Epithelial cell of esophagus (primary cell): ENCODE measurements at regions not wholly inside any gene's neighbourhood (a gene's known extent, or its start where the extent isn't known, plus 50 kb on each side); places are given as distances from the start of the nearest gene placed in this dataset.

Experiments used
- DNase-seq: peaks from one replicate; pipeline ENCODE4 v3.0.0; 2010; ENCODE audit warnings: low read depth
- H3K4me3 ChIP-seq: 2 replicates; pipeline ENCODE4 v1.5.1; 2011; ENCODE audit warnings: mild to moderate bottlenecking, low read length, control low read depth
- TF ChIP-seq, protein P1 (sequence below): IDR thresholded peaks from 2 replicates; pipeline ENCODE4 v1.5.1; 2011; ENCODE audit warnings: low read depth, mild to moderate bottlenecking, low read length, control low read depth, inconsistent platforms; ENCODE audit not compliant: insufficient read depth; ENCODE audit errors: missing control alignments

DNA sequence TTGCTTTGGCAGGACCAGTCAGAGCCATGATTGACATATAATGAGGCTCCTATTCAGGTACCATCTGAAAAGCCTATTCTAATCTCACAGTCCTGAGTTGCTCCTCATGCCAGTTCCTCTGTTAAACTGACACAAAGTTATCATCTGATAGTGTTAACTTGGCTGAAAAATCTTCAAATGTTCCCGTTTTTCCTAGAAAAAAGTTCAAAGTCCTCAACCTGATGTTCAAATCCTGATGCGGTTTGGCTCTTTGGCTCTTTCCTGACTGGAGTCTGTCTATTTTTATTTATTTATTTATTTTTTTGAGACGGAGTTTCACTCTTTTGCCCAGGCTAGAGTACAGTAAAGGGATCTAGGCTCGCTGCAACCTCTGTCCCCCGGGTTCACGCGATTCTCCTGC lies 244.2 kb downstream of the ANKRD50 start:
- H3K4me3 ChIP-seq = no peak overlapping the region
- DNase-seq = no peak
- TF ChIP-seq, protein P1, sequence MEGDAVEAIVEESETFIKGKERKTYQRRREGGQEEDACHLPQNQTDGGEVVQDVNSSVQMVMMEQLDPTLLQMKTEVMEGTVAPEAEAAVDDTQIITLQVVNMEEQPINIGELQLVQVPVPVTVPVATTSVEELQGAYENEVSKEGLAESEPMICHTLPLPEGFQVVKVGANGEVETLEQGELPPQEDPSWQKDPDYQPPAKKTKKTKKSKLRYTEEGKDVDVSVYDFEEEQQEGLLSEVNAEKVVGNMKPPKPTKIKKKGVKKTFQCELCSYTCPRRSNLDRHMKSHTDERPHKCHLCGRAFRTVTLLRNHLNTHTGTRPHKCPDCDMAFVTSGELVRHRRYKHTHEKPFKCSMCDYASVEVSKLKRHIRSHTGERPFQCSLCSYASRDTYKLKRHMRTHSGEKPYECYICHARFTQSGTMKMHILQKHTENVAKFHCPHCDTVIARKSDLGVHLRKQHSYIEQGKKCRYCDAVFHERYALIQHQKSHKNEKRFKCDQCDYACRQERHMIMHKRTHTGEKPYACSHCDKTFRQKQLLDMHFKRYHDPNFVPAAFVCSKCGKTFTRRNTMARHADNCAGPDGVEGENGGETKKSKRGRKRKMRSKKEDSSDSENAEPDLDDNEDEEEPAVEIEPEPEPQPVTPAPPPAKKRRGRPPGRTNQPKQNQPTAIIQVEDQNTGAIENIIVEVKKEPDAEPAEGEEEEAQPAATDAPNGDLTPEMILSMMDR = no peak

DNA sequence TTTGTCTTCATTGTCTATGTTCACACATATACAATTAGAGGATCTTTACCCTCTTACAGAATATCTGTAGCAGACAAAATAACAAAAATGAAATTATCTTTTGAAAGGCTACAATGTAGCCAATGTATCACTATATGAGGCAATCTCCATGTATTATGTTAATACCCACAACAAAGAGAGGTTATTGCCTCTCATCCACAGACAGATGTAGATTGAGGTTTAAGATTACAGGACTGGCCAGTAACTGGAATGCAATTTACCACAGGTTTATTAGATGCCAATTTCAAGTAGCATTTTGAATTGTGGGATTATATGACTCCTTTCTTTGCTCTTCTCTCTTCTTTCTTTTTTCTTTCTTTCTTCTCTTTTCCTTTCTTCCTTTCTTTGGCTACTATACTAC lies 242.6 kb downstream of the ANKRD50 start:
- TF ChIP-seq, protein P1 = no peak
- no peak overlapping the region for H3K4me3 ChIP-seq
- no peak for DNase-seq

DNA sequence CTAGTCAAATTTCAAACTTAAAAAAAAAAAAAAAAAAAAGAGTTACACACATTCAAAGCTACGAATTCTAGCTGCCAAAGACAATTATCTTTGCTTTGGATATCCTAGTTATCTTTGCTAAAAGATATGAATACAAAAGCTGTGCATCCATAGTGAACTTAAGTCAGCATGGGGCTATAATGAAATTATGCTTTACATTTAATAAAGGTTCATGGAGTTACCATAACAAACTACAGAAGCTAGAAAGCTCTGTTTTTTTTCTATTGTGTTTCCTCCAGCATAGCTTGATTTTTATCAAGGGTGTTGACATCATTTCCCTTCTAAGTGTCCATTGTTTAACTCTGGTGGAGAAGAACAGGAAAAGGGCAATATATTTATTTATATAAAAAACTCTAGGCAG lies 234.1 kb downstream of the ANKRD50 start:
- TF ChIP-seq, protein P1 = no peak
- no peak overlapping the region for H3K4me3 ChIP-seq
- DNase-seq = no peak

DNA sequence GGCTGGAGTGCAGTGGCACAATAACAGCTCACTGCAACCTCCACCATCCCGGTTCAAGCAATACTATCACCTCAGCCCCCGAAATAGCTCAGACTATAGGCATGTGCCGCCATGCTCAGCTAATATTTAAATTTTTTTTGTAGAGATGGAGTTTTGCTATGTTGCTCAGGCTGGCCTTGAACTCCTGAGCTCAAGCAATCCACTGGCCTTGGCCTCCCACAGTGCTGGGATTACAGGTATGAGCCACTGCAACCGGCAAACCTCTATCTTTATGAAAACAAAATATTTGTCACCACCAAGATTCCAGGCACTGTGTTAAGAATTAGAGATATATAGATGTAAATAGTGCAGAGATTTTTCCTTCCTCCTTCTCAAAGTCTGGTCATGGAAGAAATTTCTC lies 232.5 kb downstream of the ANKRD50 start:
- TF ChIP-seq, protein P1 = no peak
- no peak overlapping the region for H3K4me3 ChIP-seq
- no peak for DNase-seq

DNA sequence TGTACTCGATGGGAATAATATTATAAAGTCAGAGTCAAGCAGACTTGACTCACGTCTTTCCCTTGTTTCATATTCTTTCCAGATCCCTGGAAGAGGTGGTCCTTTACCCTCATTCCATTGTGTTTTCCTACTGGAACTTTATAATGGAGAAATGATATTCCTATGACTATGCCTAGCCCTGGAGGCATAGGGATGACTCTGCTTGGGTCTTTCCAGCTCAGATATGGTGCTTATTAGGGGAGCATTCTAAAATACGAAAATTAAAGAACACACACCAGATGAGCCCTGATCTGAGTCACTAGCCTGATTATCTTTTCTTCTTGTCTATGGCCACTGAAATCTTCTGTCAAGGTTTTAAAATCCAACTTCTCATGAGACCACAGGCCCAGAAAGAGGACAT lies 231.4 kb downstream of the ANKRD50 start:
- no peak overlapping the region for H3K4me3 ChIP-seq
- TF ChIP-seq, protein P1 = no peak
- DNase-seq = no peak

DNA sequence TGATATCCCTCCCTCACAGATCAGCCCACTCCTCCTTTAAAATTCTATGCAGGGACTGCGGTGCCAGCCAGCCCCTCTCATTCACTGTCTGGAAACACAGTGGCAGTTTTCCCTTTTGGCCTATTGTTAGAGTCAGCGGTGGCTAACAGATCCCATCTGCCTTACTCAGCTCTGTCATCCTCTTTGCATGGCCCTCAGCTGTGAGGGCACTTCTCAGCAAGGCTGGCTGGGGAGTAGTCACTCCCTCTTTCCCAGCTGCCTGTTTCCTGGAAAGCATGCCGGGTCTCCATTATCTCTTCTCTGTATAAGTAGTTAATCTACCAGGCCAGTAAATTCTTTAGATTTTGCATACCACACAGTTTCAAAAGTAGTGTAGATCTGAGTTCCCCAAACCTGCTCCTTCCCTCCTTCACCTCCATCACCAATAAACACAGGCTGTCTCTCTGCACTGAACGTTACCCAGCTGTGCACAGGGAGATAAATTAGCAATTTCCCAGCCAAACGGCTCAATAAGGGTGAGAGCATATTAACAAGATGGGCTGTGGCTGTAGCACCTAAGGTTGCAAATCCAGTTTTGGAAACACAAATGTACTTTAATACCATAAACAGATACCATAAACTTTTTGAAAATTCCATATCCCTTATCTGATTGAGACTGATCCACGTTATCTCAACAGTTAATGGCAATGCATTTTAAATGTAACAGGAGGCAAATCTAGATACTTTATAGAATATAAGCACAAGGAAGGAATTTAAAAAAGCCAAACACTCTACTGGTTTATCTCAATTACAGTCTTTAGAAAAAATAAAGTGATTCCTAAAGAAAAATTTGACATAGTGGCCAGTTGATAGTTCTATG lies 229.3 kb downstream of the ANKRD50 start:
- H3K4me3 ChIP-seq = no peak overlapping the region
- no peak for DNase-seq
- TF ChIP-seq, protein P1 = no peak

DNA sequence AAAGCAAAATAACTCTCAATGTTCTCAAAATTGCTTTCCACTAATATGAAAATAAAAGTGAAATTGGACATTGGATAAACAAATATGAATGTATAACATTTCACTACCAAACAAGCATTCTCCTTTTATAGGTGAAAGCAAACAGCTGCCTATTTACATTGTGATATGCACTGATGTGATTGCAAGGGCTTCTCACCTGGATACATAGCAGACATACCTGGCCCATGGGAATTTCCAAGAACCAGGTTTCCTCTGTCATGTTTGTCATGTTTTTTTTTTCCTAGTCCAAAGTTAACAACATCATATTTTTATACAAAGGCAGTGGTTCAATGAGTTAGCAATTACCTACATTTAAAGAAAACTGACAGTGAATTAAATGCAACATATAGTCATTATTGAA lies 228.5 kb downstream of the ANKRD50 start:
- no peak for DNase-seq
- TF ChIP-seq, protein P1 = no peak
- H3K4me3 ChIP-seq = no peak overlapping the region
